Naive thymus-derived CD4-positive, alpha-beta T cell (primary cell): ENCODE measurements at regions not wholly inside any gene's neighbourhood (a gene's known extent, or its start where the extent isn't known, plus 50 kb on each side); places are given as distances from the start of the nearest gene placed in this dataset.
"Not testable (repeated sequence)": the region's sequence is repeated elsewhere in the genome, so short reads cannot be mapped to it uniquely, and the experiment has no call there.

Experiments
- ATAC-seq: fragments of 150-1000 bp; cut with Tn5 transposase; 2 replicates; pipeline ENCODE4 v1.10.0; 2021; ENCODE audit warnings: mild to moderate bottlenecking, moderate library complexity
- CTCF ChIA-PET: fragments of 350-600 bp; sonication (Branson Sonifier 250); formaldehyde crosslinking; loops from one replicate; lab custom pipeline; 2021; ENCODE audit warnings: antibody characterized with exemption; lab: Charles Lee
- POLR2A ChIA-PET: fragments of 350-600 bp; sonication (Branson Sonifier 250); formaldehyde crosslinking; loops from one replicate; lab custom pipeline; 2021; ENCODE audit warnings: antibody characterized with exemption, inconsistent platforms; lab: Charles Lee
- DNase-seq, 9 donors: peaks; one replicate each; pipeline versions ENCODE4 v3.0.0 to v3.0.0-alpha.2; 2020 to 2022; ENCODE audit warnings: mixed read lengths in 1 of 9
- H3K27ac ChIP-seq: one replicate; pipeline ENCODE4 v1.7.0; 2013; ENCODE audit warnings: mild to moderate bottlenecking, low read depth, low read length, moderate library complexity
- H3K27me3 ChIP-seq, 2 donors: one replicate each; pipeline ENCODE4 v1.7.0; 2013; ENCODE audit warnings: low read length in 2 of 2, mild to moderate bottlenecking in 2 of 2, moderate library complexity in 2 of 2; ENCODE audit not compliant: control insufficient read depth in 2 of 2, insufficient read depth in 2 of 2
- H3K36me3 ChIP-seq, 3 experiments: 1 replicate in 2 of 3; 2 replicates in 1 of 3; pipeline ENCODE4 v1.7.0; 2013; ENCODE audit warnings: low read length in 3 of 3, mild to moderate bottlenecking in 3 of 3, moderate library complexity in 1 of 3; ENCODE audit not compliant: insufficient read depth in 3 of 3, control insufficient read depth in 2 of 3
- H3K4me1 ChIP-seq, 2 donors: one replicate each; pipeline ENCODE4 v1.7.0; 2013; ENCODE audit warnings: low read length in 2 of 2, mild to moderate bottlenecking in 2 of 2, moderate library complexity in 1 of 2; ENCODE audit not compliant: control insufficient read depth in 2 of 2, insufficient read depth in 2 of 2
- H3K4me3 ChIP-seq: 2 replicates; pipeline ENCODE4 v1.7.0; 2013; ENCODE audit warnings: mild to moderate bottlenecking, low read length
- H3K9me3 ChIP-seq, 3 experiments: 1 replicate in 2 of 3; 2 replicates in 1 of 3; pipeline ENCODE4 v1.7.0; 2013; ENCODE audit warnings: low read length in 3 of 3; ENCODE audit not compliant: control insufficient read depth in 2 of 3
- H3K27ac Mint-ChIP-seq, 9 donors: one replicate each; pipeline ENCODE4 v1.8.0; 2020 to 2022; ENCODE audit warnings: mixed read lengths in 9 of 9, mild to moderate bottlenecking in 8 of 9, moderate library complexity in 5 of 9, inconsistent platforms in 2 of 9
- H3K27me3 Mint-ChIP-seq, 5 donors: one replicate each; pipeline ENCODE4 v1.8.0; 2021 to 2022; ENCODE audit warnings: mixed read lengths in 5 of 5, mild to moderate bottlenecking in 1 of 5
- H3K36me3 Mint-ChIP-seq, 5 donors: one replicate each; pipeline ENCODE4 v1.8.0; 2020 to 2022; ENCODE audit warnings: mixed read lengths in 5 of 5, mild to moderate bottlenecking in 3 of 5, inconsistent platforms in 1 of 5
- H3K4me1 Mint-ChIP-seq, 7 donors: one replicate each; pipeline ENCODE4 v1.8.0; 2020 to 2022; ENCODE audit warnings: mixed read lengths in 7 of 7, mild to moderate bottlenecking in 3 of 7, inconsistent platforms in 1 of 7
- H3K4me3 Mint-ChIP-seq, 10 donors: one replicate each; pipeline ENCODE4 v1.8.0; 2020 to 2022; ENCODE audit warnings: mild to moderate bottlenecking in 10 of 10, mixed read lengths in 10 of 10, moderate library complexity in 6 of 10, inconsistent platforms in 2 of 10
- H3K9me3 Mint-ChIP-seq, 11 donors: one replicate each; pipeline ENCODE4 v1.8.0; 2020 to 2022; ENCODE audit warnings: mixed read lengths in 11 of 11, mild to moderate bottlenecking in 4 of 11, inconsistent platforms in 1 of 11, moderate library complexity in 1 of 11
- intact Hi-C, 2 donors: fragments of 100-400 bp; cut with micrococcal nuclease; formaldehyde crosslinking; loops; one replicate each; pipeline ENCODE4 v1.15.1; 2023

DNA sequence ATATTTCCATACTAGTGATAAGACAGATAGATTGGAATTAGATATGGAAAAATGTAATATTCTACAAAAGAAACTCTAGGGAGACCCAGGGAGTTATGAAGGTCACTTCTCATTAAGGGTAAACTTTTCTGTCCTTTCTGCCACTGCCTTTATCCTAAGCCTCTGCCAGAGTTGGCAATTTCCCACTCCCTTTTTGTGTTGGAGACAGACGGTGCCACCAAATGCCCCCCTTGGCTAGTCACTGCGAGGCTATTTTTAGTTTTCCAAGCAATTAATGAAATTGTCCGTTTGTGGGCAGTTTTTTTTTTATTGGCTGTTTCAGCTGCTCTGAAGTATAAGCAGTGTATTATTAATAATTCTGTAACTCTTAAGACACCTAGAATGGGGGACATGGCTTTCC, 67.6 kb upstream of the TENM4 start:
- Histone ChIP-seq H3K4me3 (no peak overlapping the region), H3K9me3 (no peaks in the 10 kb centered on the region), H3K27me3 (no peaks in the 10 kb centered on the region), H3K27ac (no peak overlapping the region), H3K4me1 (no peaks in the 10 kb centered on the region), H3K36me3 (no peaks in the 10 kb centered on the region)
- DNase-seq (no peak), ATAC-seq (no peak)
- Mint-ChIP-seq H3K4me1 (no peaks in the 10 kb centered on the region), H3K36me3 (no peaks in the 10 kb centered on the region), H3K4me3 (no peak overlapping the region), H3K27me3 (peaks cover 0 to 30% (median 4%) of the 10 kb centered on the region in 5 donors), H3K9me3 (peaks cover 0 to 6% (median 3%) of the 10 kb centered on the region in 11 donors), H3K27ac (no peak overlapping the region)
- intact Hi-C loops: no loop called here
- CTCF ChIA-PET: no interaction called here
- POLR2A ChIA-PET: no interaction called here

DNA sequence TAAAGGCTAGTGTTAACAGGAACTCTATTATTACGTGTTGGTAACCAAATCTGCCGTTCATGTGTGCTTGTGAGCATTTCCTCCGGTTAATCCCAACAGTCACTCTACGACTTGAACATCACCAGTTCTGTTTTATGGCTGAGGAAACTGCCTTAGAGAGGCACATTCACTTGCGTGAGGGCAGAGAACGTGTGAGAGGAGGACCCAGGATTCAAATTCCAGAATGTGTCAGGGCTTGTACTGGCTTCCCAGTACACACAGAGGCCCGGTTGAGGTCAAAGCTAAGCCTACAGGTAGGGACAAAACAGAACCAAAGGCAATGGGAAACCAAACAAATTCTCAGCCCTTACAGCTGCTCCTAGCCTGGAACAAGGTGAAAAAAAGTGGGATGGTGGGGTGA, 66.9 kb upstream of the TENM4 start:
- Histone ChIP-seq H3K27me3 (no peaks in the 10 kb centered on the region), H3K4me1 (no peaks in the 10 kb centered on the region), H3K36me3 (no peaks in the 10 kb centered on the region), H3K27ac (no peak overlapping the region), H3K9me3 (no peaks in the 10 kb centered on the region), H3K4me3 (no peak overlapping the region)
- no peak for ATAC-seq
- H3K27me3 Mint-ChIP-seq: peaks cover 0 to 30% (median 4%) of the 10 kb centered on the region in 5 donors
- POLR2A ChIA-PET: no interaction called here
- no peak for DNase-seq
- H3K36me3 Mint-ChIP-seq: no peaks in the 10 kb centered on the region
- CTCF ChIA-PET: no interaction called here
- intact Hi-C loops: no loop called here
- no peak overlapping the region for H3K27ac Mint-ChIP-seq
- peaks cover 0 to 6% (median 3%) of the 10 kb centered on the region in 11 donors for H3K9me3 Mint-ChIP-seq
- no peak overlapping the region for H3K4me3 Mint-ChIP-seq
- no peaks in the 10 kb centered on the region for H3K4me1 Mint-ChIP-seq

DNA sequence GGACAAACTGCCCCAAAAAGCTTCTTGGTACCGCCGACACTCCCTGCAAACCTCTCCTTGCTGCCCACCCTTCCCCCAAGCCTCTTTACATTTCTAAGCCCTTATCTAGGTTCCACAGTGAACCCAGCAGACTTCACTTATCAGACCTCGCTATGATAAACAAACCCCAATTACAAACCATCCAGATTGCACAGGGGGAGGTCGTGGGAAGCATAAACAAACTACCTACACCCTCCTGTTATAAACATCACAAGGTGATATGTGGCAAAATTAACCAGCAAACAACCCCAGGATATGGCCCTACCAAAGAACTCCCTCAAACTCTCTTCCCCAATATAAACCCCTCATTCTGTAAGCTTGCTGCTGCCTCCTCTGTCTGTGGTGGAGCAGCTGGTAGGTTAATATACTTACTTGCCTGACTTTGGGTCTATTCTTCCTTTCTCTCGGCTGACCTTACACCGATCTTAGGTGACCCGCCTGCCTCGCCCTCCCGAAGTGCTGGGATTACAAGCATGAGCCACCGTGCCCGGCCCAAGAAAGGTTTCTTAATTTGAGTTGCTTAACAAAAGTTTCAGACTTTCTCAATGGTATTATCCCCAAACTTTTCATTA, 66.0 kb upstream of the TENM4 start:
- Histone ChIP-seq H3K36me3 (no peaks in the 10 kb centered on the region), H3K27me3 (no peaks in the 10 kb centered on the region), H3K4me3 (no peak overlapping the region), H3K27ac (no peak overlapping the region), H3K9me3 (no peaks in the 10 kb centered on the region), H3K4me1 (no peaks in the 10 kb centered on the region)
- H3K4me3 Mint-ChIP-seq: no peak overlapping the region
- ATAC-seq: no peak
- peaks cover 0 to 6% (median 3%) of the 10 kb centered on the region in 11 donors for H3K9me3 Mint-ChIP-seq
- no peak for DNase-seq
- H3K27me3 Mint-ChIP-seq: peaks cover 0 to 30% (median 4%) of the 10 kb centered on the region in 5 donors
- no peak overlapping the region for H3K27ac Mint-ChIP-seq
- POLR2A ChIA-PET: no interaction called here
- intact Hi-C loops: no loop called here
- CTCF ChIA-PET: no interaction called here
- no peaks in the 10 kb centered on the region for H3K4me1 Mint-ChIP-seq
- H3K36me3 Mint-ChIP-seq: no peaks in the 10 kb centered on the region

DNA sequence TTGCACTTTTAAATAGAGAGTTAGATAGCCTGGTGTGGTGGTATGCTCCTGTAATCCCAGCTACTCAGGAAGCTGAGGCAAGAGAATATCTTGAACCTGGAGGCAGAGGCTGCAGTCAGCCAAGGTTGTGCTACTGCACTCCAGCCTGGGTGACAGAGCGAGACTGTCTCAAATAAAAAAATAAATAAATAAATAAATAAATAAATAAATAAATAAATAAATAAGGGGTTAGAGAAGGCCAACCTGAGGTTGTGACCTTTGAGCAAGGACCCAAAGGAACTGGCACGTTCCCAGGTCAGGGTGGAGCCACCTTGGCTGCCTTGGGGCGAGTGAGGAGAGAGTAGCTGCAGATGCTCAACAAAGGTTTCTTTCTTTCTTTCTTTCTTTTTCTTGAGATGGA, 65.3 kb upstream of the TENM4 start:
- ChIA-PET POLR2A (no interaction called here), CTCF (no interaction called here)
- Mint-ChIP-seq H3K27ac (no peak overlapping the region), H3K27me3 (peaks cover 0 to 30% (median 4%) of the 10 kb centered on the region in 5 donors), H3K4me1 (no peaks in the 10 kb centered on the region), H3K9me3 (peaks cover 0 to 6% (median 3%) of the 10 kb centered on the region in 11 donors), H3K36me3 (no peaks in the 10 kb centered on the region), H3K4me3 (no peak overlapping the region)
- Histone ChIP-seq H3K27me3 (no peaks in the 10 kb centered on the region), H3K36me3 (no peaks in the 10 kb centered on the region), H3K27ac (no peak overlapping the region), H3K4me3 (no peak overlapping the region), H3K4me1 (no peaks in the 10 kb centered on the region), H3K9me3 (no peaks in the 10 kb centered on the region)
- DNase-seq (no peak), ATAC-seq (no peak)
- intact Hi-C loops: no loop called here

GRCh38 chr11:79503028-79503427, 62.2 kb upstream of the TENM4 start:
- H3K4me3 Mint-ChIP-seq: peak overlapping the region in 1 of 10 donors; percentile 10
- Histone ChIP-seq H3K36me3 (no peaks in the 10 kb centered on the region), H3K27ac (no peak overlapping the region), H3K4me1 (no peaks in the 10 kb centered on the region), H3K9me3 (no peaks in the 10 kb centered on the region), H3K27me3 (no peaks in the 10 kb centered on the region), H3K4me3 (no peak overlapping the region)
- ChIA-PET POLR2A (no interaction called here), CTCF (interaction anchor here (0.6 kb wide), 1 partner anchor 221 kb away, joined by 3 read pairs; no protein-coding TSS in a partner anchor)
- no peak overlapping the region for H3K27ac Mint-ChIP-seq
- peaks cover 0 to 18% (median 4%) of the 10 kb centered on the region in 5 donors for H3K27me3 Mint-ChIP-seq
- H3K9me3 Mint-ChIP-seq: peaks cover 0 to 13% (median 4%) of the 10 kb centered on the region in 11 donors
- ATAC-seq (no peak), DNase-seq (no peak)
- no peaks in the 10 kb centered on the region for H3K36me3 Mint-ChIP-seq
- intact Hi-C loops: no loop called here
- no peaks in the 10 kb centered on the region for H3K4me1 Mint-ChIP-seq

- Histone ChIP-seq H3K9me3 (no peaks in the 10 kb centered on the region), H3K27ac (no peak overlapping the region), H3K4me3 (no peak overlapping the region), H3K27me3 (no peaks in the 10 kb centered on the region), H3K4me1 (no peaks in the 10 kb centered on the region), H3K36me3 (no peaks in the 10 kb centered on the region)
- Mint-ChIP-seq H3K36me3 (no peaks in the 10 kb centered on the region), H3K4me3 (no peak overlapping the region), H3K27ac (no peak overlapping the region), H3K9me3 (peaks cover 0 to 14% (median 4%) of the 10 kb centered on the region in 11 donors), H3K27me3 (peaks cover 0 to 12% (median 0%) of the 10 kb centered on the region in 5 donors), H3K4me1 (no peaks in the 10 kb centered on the region)
- POLR2A ChIA-PET: no interaction called here
- DNase-seq (no peak), ATAC-seq (no peak)
- CTCF ChIA-PET: no interaction called here
- intact Hi-C loops: no loop called here
These were observed 60.9 kb upstream of the TENM4 start for GRCh38 chr11:79501707-79502106.

DNA sequence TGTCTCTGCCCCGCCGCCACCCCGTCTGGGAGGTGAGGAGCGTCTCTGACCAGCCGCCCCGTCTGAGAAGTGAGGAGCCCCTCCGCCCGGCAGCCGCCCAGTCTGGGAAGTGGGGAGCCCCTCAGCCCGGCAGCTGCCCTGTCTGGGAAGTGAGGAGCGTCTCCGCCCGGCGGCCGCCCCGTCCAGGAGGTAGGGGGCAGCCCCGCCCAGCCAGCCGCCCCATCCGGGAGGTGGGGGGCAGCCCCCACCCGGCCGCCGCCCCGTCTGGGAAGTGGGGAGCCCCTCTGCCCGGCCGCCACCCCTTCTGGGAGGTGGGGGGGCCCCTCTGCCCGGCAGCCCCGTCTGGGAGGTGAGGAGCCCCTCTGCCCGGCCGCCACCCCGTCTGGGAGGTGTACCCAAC, 59.1 kb upstream of the TENM4 start:
- peaks cover 0 to 17% (median 5%) of the 10 kb centered on the region in 5 donors for H3K27me3 Mint-ChIP-seq
- CTCF ChIA-PET, H3K4me1 Mint-ChIP-seq, H3K4me1 ChIP-seq, H3K27me3 ChIP-seq, ATAC-seq, H3K9me3 ChIP-seq, H3K27ac ChIP-seq, H3K4me3 Mint-ChIP-seq, H3K36me3 ChIP-seq, intact Hi-C loops, DNase-seq, H3K36me3 Mint-ChIP-seq, POLR2A ChIA-PET, H3K4me3 ChIP-seq, H3K27ac Mint-ChIP-seq: not testable (repeated sequence)
- peaks cover 0 to 18% (median 2%) of the 10 kb centered on the region in 11 donors for H3K9me3 Mint-ChIP-seq
